Motor neuron (in vitro differentiated cells): ENCODE measurements at regions not wholly inside any gene's neighbourhood (a gene's known extent, or its start where the extent isn't known, plus 50 kb on each side); places are given as distances from the start of the nearest gene placed in this dataset.

ENCODE experiments used
- ATAC-seq, 8 experiments: fragments of 200-7000 bp; cut with Tn5 transposase; replicated peaks in 6 of 8; 2 replicates each; pipeline ENCODE4 v1.8.0; 2021; ENCODE audit warnings: mild to moderate bottlenecking in 8 of 8, moderate library complexity in 8 of 8
- H3K27ac ChIP-seq, 2 donors: fragments of 250-450 bp; sonication (Bioruptor Pico); 2 replicates each; pipeline ENCODE4 v1.9.0; 2021; ENCODE audit warnings: antibody characterized with exemption in 2 of 2, mild to moderate bottlenecking in 2 of 2, moderate library complexity in 1 of 2
- H3K4me1 ChIP-seq, 2 donors: fragments of 250-450 bp; sonication (Bioruptor Pico); replicated peaks in 1 of 2; 2 replicates each; pipeline ENCODE4 v1.6.1; 2021; ENCODE audit warnings: antibody characterized with exemption in 2 of 2, mild to moderate bottlenecking in 2 of 2, moderate library complexity in 1 of 2
- H3K4me3 ChIP-seq, 5 donors: fragments of 250-450 bp; sonication (Bioruptor Pico); 2 replicates each; pipeline ENCODE4 v1.9.0; 2021; ENCODE audit warnings: antibody characterized with exemption in 5 of 5, mild to moderate bottlenecking in 5 of 5, moderate library complexity in 4 of 5
- WGBS, 10 experiments: fragments of 450-650 bp; shearing (Covaris generic); methylation state at CpG; one replicate each; pipeline ENCODE4 v1.0.0; 2022; 5-methylcytosine and 5-hydroxymethylcytosine counted together
- in situ Hi-C, 9 experiments: fragments of 400-800 bp; cut with MboI; loops; one replicate each; pipeline ENCODE4 v1.15.0; 2021; ENCODE audit warnings: low sequenced_read_pairs in 9 of 9, low pct_unique_long_range_greater_than_20kb in 2 of 9; ENCODE audit not compliant: unreplicated experiment in 9 of 9

DNA sequence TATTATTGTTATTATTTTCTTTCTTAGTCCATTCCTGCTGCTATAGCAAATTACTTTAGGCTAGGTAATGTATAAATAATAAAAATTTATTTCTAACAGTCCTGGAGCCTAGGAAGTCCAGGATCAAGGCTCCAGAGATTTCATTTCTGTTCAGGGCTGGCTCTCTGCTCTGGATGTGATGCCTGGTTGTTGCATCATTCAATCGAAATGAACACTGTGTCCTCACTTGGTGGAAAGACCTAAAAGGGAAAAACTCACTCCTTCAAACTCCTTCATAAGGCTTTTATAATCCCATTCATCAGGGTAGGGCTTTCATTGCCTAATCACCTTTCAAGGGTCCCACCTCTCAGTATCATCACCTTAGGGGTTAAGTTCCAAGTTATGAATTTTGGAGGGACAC is 395.0 kb downstream of the EFNB2 start:
- no peak overlapping the region for H3K27ac ChIP-seq
- 38 to 100% (median 50%) methylated on average over 1 of the region's 1 CpG; no CpG with 5 or more reads in 5 of the 10 experiments for WGBS, 10 experiments
- ATAC-seq: no peak
- H3K4me3 ChIP-seq: no peak overlapping the region
- peaks cover 0 to 6% of the 10 kb centered on the region in 2 donors for H3K4me1 ChIP-seq
- in situ Hi-C loops: no loop called here

DNA sequence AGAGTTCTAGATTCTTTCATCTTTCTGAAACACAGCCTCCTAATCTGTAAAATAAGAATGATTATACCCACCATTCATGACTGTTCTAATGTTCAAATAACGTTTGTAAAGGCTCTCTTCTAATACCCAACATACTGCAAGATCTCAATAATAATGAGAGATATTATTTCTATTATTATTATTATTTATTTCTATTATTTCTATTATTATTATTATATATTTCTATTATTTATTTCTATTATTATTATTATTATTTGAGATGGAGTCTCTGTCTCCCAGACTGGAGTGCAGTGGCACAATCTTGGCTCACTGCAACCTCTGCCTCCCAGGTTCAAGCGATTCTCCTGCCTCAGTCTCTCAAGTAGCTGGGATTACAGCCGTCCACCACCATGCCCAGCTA is 395.5 kb downstream of the EFNB2 start:
- 38 to 96% (median 82%) methylated on average over 1 to 3 of the region's 3 CpGs; no CpG with 5 or more reads in 1 of the 10 experiments for WGBS, 10 experiments
- no peak for ATAC-seq
- Histone ChIP-seq H3K4me1 (peaks cover 0 to 6% of the 10 kb centered on the region in 2 donors), H3K4me3 (no peak overlapping the region), H3K27ac (no peak overlapping the region)
- in situ Hi-C loops: no loop called here

DNA sequence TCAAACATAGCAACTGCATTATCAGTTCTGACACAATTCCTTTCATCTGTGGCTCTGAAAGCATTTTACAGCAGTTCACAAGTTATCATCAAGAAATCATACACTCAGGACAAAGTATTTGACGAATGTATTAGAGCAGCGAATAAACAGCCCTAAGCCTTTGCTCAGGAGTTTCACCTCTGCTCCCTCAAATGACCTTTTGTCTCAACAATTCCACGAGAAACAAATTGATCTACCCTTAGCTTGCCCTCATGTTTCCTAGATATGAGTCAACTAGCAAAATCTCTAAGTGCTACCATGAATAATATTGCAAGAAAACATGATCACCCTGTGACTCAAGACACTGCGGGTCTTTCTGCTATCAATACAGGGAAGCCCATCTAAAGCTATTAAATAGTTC is 396.1 kb downstream of the EFNB2 start:
- Histone ChIP-seq H3K4me3 (no peak overlapping the region), H3K27ac (no peak overlapping the region), H3K4me1 (peaks cover 0 to 6% of the 10 kb centered on the region in 2 donors)
- peak in 3 of 8 experiments; percentile 16 to 63 (median 22) for ATAC-seq
- 61 to 100% (median 78%) methylated on average over 1 to 4 of the region's 4 CpGs; no CpG with 5 or more reads in 2 of the 10 experiments for WGBS, 10 experiments
- in situ Hi-C loops: no loop called here

DNA sequence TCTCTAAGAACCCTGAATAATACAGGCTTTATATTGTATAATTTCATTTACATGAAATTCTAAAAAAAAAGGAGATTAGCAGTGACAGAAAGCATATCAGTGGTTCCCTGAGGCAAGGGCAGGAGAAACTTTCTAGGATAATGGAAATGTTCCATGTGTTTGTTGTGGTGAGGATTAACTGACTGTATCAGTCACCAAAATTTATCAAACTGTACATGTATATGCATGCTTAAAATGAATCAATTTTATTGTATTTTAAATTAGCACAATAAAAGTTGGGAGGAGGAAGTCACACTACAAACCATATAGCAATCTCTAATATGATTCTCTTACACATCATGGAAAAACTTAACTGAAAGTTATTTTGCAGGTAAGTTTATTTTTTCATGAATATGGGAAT is 396.8 kb downstream of the EFNB2 start:
- Histone ChIP-seq H3K4me1 (peaks cover 0 to 6% of the 10 kb centered on the region in 2 donors), H3K27ac (no peak overlapping the region), H3K4me3 (no peak overlapping the region)
- in situ Hi-C loops: no loop called here
- ATAC-seq: peak in 1 of 8 experiments; percentile 29

DNA sequence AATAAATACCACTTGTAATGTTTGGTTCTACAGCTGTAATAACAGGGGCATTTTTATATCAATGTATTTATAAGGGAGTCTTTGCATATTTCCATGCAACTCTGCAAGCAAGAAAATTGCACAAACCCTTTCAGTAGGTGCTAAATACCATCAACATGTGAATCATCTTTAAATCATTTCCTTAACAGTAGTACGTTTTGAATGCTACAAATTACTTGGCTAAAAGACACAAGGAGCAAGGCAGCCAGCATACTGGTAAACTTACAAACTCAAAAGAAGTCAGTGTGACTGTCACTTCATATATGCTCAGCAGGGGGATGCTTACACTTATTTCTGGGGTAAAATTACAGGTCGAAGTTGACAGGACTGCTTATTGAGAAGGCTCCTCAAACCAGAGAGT is 402.4 kb downstream of the EFNB2 start:
- ATAC-seq: peak in 1 of 8 experiments; percentile 36

DNA sequence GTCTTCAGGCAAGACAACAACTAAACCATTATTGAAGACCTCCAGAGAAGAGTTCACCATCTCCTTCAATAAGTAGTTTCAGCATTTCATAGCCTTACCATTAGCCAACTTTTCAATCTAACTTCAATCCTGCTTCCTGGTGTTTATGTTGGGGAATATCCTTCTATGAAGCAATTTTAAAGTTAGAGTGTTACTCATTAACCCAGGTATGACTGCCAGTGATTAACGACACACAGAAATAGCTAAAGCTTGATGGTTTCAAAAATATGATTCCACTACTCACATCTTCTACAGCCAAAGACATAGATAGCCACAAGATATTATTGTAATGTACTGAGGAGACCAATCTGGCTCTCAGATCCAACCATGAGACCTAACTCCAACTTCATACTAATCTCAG is 403.2 kb downstream of the EFNB2 start:
- no peak overlapping the region for H3K27ac ChIP-seq
- WGBS, 10 experiments: 78 to 100% (median 87%) methylated on average over 1 of the region's 1 CpG; no CpG with 5 or more reads in 4 of the 10 experiments

More for the DNA sequence above, 402.4 kb downstream of the EFNB2 start:
- in situ Hi-C loops: no loop called here
- no peak overlapping the region for H3K4me3 ChIP-seq
- H3K27ac ChIP-seq: no peak overlapping the region
- H3K4me1 ChIP-seq: peaks cover 0 to 3% of the 10 kb centered on the region in 2 donors
- 6 to 78% (median 67%) methylated on average over 1 to 2 of the region's 2 CpGs; no CpG with 5 or more reads in 4 of the 10 experiments for WGBS, 10 experiments

DNA sequence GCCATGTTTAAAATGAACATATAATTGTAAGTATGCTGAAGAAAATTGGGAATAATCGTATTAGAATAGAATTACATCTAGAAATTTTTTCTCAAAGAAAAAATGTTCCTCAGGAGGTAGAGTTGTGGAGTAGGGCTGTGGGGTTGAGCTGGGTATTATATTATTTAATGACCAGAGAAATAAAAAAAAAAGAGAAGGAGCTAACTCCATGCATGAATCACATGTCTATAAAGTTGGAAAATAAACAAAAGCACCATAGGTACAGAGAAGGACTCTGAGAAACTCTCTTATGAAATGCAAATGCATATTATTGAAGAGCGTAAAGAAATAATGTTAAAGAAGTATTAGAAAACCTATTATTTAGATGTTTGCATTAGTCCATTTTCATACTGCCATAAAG is 405.5 kb downstream of the EFNB2 start:
- no peak overlapping the region for H3K27ac ChIP-seq
- peaks cover 0 to 3% of the 10 kb centered on the region in 2 donors for H3K4me1 ChIP-seq
- no peak for ATAC-seq
- no peak overlapping the region for H3K4me3 ChIP-seq
- WGBS, 10 experiments: 0 to 50% (median 34%) methylated on average over 1 to 2 of the region's 2 CpGs; no CpG with 5 or more reads in 1 of the 10 experiments
- in situ Hi-C loops: no loop called here

More for the DNA sequence above, 403.2 kb downstream of the EFNB2 start:
- Histone ChIP-seq H3K4me1 (peaks cover 0 to 3% of the 10 kb centered on the region in 2 donors), H3K4me3 (no peak overlapping the region)
- no peak for ATAC-seq
- in situ Hi-C loops: no loop called here

DNA sequence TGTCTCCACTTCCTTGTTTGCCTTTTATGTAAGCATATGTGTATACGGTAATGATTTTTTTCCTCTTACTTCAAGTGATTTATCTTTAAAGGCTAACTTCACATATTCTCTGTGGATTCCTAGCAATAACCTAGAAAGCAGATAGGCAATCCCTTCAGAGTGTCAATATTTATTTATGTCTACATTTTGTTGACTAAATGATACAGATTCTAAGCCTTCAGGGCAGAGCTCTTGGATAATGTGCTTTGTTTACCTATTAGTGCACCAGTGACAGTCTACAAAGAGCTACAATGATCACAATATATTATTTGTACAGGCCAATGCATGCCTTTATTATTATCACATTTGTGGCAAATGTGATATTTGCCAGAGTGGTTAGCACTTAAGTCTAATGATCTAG is 406.2 kb downstream of the EFNB2 start:
- Histone ChIP-seq H3K4me1 (peaks cover 0 to 3% of the 10 kb centered on the region in 2 donors), H3K4me3 (no peak overlapping the region), H3K27ac (no peak overlapping the region)
- 86 to 100% (median 100%) methylated on average over 1 of the region's 1 CpG; no CpG with 5 or more reads in 2 of the 10 experiments for WGBS, 10 experiments
- peak in 3 of 8 experiments; percentile 7 to 90 (median 16) for ATAC-seq
- in situ Hi-C loops: no loop called here

DNA sequence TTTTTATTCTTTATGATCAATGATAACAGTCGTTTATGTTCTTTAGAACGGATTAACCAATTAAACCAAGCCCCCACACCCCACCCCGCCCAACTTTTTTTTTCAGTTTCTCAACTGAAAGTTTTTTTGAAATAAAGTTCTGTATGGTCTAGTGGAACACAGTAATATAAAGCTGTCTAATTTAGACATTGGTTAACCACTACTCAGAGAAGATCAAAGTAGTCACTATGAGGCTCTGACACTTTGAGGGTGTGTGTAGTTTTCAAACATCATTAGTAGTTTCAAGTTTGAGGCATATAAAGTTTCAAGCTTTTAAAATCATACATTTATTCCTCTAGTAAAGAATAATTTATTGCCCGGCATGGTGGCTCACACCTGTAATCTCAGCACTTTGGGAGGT is 413.2 kb downstream of the EFNB2 start:
- peaks cover 0 to 3% of the 10 kb centered on the region in 2 donors for H3K4me1 ChIP-seq
- no peak overlapping the region for H3K27ac ChIP-seq
- WGBS, 10 experiments: 70 to 100% (median 93%) methylated on average over 1 to 4 of the region's 4 CpGs; no CpG with 5 or more reads in 1 of the 10 experiments
- ATAC-seq: no peak
- H3K4me3 ChIP-seq: no peak overlapping the region
- in situ Hi-C loops: no loop called here

DNA sequence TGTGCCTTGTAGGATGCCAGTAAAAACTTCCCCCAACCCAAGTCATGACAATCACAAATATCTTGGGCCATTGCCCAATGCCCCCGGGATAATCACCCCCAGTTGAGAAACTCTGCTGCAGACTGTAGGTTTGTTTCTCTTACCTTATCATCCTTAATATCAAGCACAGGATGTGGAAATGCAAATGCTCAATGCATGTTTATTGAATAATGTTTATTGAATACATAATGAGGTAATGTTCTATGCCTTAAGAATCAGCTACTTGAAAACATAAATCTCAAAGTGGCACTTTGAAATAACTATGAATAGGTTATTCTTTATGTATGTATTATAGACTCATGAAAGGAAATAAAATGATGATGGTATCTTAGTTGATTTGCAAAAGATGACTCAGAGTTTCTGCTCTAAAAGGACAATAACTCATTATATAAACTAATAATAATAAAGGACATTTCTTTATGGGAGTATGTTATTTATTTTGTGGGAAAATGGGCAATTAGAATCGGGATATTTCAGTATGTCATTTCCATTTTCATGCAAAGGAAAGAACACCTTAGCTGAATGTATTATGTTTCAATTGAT is 414.2 kb downstream of the EFNB2 start:
- no peak overlapping the region for H3K27ac ChIP-seq
- in situ Hi-C loops: no loop called here
- peaks cover 2 to 9% of the 10 kb centered on the region in 2 donors for H3K4me1 ChIP-seq
- 10 to 100% (median 79%) methylated on average over 1 to 2 of the region's 2 CpGs; no CpG with 5 or more reads in 2 of the 10 experiments for WGBS, 10 experiments
- ATAC-seq: peak in 3 of 8 experiments; percentile 19 to 88 (median 51)
- no peak overlapping the region for H3K4me3 ChIP-seq

DNA sequence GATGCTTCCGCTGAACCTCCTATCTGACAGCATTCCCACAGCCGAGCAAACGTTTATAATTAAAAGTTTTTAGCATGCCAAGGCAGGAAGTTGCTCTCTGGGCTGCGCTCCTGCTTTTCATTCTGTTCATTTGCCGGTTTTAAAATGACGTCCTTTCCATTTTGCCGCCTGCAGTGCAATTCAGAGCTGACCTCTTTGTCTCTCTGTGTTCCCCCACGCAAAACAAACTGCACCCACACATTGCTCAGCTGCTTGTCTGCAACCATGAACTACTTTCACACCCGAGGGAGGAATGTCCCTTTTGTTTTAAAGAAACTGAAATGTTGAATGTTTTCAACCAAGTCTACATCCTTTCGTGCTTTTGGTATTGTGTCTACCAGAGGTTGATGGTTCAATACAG is 416.5 kb downstream of the EFNB2 start:
- H3K27ac ChIP-seq: no peak overlapping the region
- 15 to 80% (median 52%) methylated on average over 1 to 10 of the region's 10 CpGs; no CpG with 5 or more reads in 1 of the 10 experiments for WGBS, 10 experiments
- H3K4me1 ChIP-seq: peaks cover 2 to 9% of the 10 kb centered on the region in 2 donors
- no peak overlapping the region for H3K4me3 ChIP-seq
- in situ Hi-C loops: no loop called here
- ATAC-seq: peak in 1 of 8 experiments; percentile 55

DNA sequence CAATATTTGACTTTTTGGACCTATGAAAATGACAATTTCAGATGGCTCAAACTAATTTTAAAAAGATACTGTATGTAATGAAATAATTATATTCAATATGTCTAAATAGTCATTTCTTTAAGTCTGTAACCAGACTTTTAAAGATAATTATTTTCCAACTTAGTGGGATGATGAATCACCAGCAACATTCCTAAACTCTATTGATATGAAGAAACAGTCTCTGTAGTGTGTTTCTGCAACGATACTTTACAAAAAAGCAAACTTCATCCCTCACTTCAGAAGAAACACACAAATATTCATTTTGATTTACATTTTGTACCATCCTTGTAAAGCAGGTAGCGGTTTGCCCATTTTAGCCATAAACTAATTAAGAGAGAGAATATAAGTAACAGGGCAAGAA is 417.4 kb downstream of the EFNB2 start:
- 61 to 100% (median 76%) methylated on average over 1 to 2 of the region's 2 CpGs for WGBS, 10 experiments
- Histone ChIP-seq H3K4me1 (peaks cover 2 to 9% of the 10 kb centered on the region in 2 donors), H3K4me3 (no peak overlapping the region), H3K27ac (no peak overlapping the region)
- in situ Hi-C loops: no loop called here
- no peak for ATAC-seq

DNA sequence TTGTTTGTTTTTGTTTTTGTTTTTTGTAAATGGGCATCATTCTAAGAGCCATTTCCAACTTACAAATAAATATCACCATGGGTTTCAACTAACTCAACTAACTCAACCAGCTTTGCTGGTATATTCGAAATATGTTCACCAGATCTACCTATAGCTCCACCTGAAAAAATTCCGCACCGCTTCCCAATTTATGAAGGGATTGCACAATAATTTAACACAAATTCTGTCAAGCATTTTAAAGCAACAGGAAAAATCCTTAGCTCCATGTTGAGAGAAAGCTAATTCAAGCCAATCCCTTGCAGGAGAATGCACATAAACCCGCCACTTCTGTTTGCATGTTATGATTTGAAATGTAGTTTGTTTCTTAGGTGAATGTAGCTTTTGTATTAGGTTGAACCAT is 417.8 kb downstream of the EFNB2 start:
- ATAC-seq: no peak

DNA sequence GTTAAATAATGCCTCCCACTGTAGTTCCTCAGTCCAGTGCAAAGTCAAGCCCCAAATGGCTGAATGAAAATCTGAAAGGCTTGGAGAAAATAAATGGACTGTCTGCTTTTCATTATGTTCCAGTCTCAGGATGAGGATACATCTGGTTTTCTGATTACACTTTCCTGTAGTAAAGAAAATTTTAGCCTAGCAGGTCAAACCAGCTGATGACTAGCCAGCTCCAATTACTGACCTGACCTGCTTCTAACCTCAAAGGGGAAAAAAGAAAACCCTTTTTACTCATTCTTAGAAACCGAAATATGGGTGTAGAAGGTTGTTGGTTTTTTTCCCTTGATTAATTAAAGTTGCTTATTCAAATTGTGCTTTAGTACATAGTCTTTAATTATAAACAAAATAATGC is 418.4 kb downstream of the EFNB2 start:
- Histone ChIP-seq H3K4me1 (peaks cover 2 to 9% of the 10 kb centered on the region in 2 donors), H3K4me3 (no peak overlapping the region), H3K27ac (no peak overlapping the region)
- WGBS, 10 experiments: 0 to 90% (median 38%) methylated on average over 1 of the region's 1 CpG; no CpG with 5 or more reads in 3 of the 10 experiments
- no peak for ATAC-seq
- in situ Hi-C loops: no loop called here

More for the DNA sequence above, 417.8 kb downstream of the EFNB2 start:
- no peak overlapping the region for H3K4me3 ChIP-seq
- 67 to 100% (median 85%) methylated on average over 1 to 4 of the region's 4 CpGs; no CpG with 5 or more reads in 1 of the 10 experiments for WGBS, 10 experiments
- in situ Hi-C loops: no loop called here
- peaks cover 2 to 9% of the 10 kb centered on the region in 2 donors for H3K4me1 ChIP-seq
- H3K27ac ChIP-seq: no peak overlapping the region
